Upper lobe of left lung (tissue), 6 donors: ENCODE measurements at regions not wholly inside any gene's neighbourhood (a gene's known extent, or its start where the extent isn't known, plus 50 kb on each side); places are given as distances from the start of the nearest gene placed in this dataset.
A peak's percentile ranks its signal among the peaks of the same experiment; 100 is the strongest.

Experiments
- ATAC-seq, 2 donors: fragments of 200-7000 bp; cut with Tn5 transposase; one replicate each; pipeline ENCODE4 v1.9.1; 2022; ENCODE audit warnings: mild to moderate bottlenecking in 2 of 2, moderate library complexity in 2 of 2; ENCODE audit not compliant: low FRiP score in 2 of 2
- DNase-seq, 2 donors: peaks; one replicate each; pipeline ENCODE4 v3.0.0-alpha.2; 2019 to 2020
- H3K27ac ChIP-seq, 4 donors: fragments of 200-600 bp; sonication (generic); one replicate each; pipeline ENCODE4 v1.5.1; 2016 to 2019
- H3K27me3 ChIP-seq, 4 donors: fragments of 200-600 bp; sonication (generic); one replicate each; pipeline ENCODE4 v1.5.1; 2017 to 2019
- H3K36me3 ChIP-seq, 4 donors: fragments of 200-600 bp; sonication (generic); one replicate each; pipeline ENCODE4 v1.5.1; 2016 to 2019
- H3K4me1 ChIP-seq, 4 donors: fragments of 200-600 bp; sonication (generic); one replicate each; pipeline ENCODE4 v1.5.1; 2018 to 2019
- H3K4me3 ChIP-seq, 4 donors: fragments of 200-600 bp; sonication (generic); one replicate each; pipeline ENCODE4 v1.5.1; 2017 to 2019; ENCODE audit warnings: mild to moderate bottlenecking in 2 of 4, moderate library complexity in 1 of 4
- H3K9me3 ChIP-seq, 4 donors: fragments of 200-600 bp; sonication (generic); one replicate each; pipeline ENCODE4 v1.5.1; 2018 to 2019
- EP300 ChIP-seq, 4 donors: sonication (generic); formaldehyde crosslinking; IDR thresholded peaks; one replicate each; pipeline ENCODE4 v1.5.1; 2017; ENCODE audit warnings: antibody characterized with exemption in 4 of 4, control low read depth in 2 of 4
- POLR2A ChIP-seq, 4 donors: fragments of 450-650 bp; IDR thresholded peaks; one replicate each; pipeline ENCODE4 v1.5.1; 2016 to 2017; ENCODE audit warnings: antibody characterized with exemption in 4 of 4, mild to moderate bottlenecking in 2 of 4
- POLR2AphosphoS5 ChIP-seq, 2 donors: sonication (generic); formaldehyde crosslinking; IDR thresholded peaks; one replicate each; pipeline ENCODE4 v1.5.1; 2017; ENCODE audit warnings: antibody characterized with exemption in 2 of 2
- WGBS, 2 donors: methylation state at CpG; one replicate each; pipeline ENCODE4 v1.1.5; 2017 to 2018; 5-methylcytosine and 5-hydroxymethylcytosine counted together
- TF ChIP-seq, protein P1 (sequence below), 6 experiments: fragments of 450-650 bp in 4 of 6; fragments of 200-600 bp in 2 of 6; sonication (generic) in 2 of 6; IDR thresholded peaks; one replicate each; pipeline ENCODE4 v1.5.1; 2016 to 2019; ENCODE audit warnings: antibody characterized with exemption in 6 of 6
- donor health status: DM: no; HTN: no; CAD: no; lungs with moderate emphysema.
- donor health status: DM: no; HTN: yes; CAD: no; lungs with severe emphysema.

DNA sequence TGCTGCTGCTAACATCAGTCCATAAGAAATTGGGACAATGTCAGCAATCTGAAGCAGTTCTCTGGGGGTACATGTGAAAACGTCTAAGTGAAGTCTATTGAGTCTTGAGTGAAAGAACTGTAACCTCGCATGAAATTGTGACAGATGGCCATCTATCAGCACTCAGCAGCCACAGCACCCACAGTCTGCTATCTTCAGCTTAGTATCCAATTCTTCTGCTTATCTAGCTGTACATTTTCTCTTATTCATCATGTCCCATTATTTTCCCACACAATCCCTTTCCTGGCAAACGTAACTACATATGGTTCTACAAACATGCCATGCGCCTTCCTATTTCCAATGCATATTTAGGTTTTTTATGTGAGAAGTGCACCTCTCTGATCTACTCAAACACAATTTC lies 629.7 kb downstream of the NTRK3 start:
- Histone ChIP-seq H3K36me3 (no peaks in the 10 kb centered on the region), H3K27me3 (no peaks in the 10 kb centered on the region), H3K27ac (no peak overlapping the region), H3K4me1 (no peaks in the 10 kb centered on the region), H3K9me3 (no peaks in the 10 kb centered on the region), H3K4me3 (no peak overlapping the region)
- DNase-seq (no peak), ATAC-seq (no peak)
- 81 to 84% methylated on average over 4 of the region's 4 CpGs for WGBS, 2 donors
- no peak for TF ChIP-seq POLR2A (IDR thresholded peaks at IDR 0.05)
- TF ChIP-seq, protein P1, sequence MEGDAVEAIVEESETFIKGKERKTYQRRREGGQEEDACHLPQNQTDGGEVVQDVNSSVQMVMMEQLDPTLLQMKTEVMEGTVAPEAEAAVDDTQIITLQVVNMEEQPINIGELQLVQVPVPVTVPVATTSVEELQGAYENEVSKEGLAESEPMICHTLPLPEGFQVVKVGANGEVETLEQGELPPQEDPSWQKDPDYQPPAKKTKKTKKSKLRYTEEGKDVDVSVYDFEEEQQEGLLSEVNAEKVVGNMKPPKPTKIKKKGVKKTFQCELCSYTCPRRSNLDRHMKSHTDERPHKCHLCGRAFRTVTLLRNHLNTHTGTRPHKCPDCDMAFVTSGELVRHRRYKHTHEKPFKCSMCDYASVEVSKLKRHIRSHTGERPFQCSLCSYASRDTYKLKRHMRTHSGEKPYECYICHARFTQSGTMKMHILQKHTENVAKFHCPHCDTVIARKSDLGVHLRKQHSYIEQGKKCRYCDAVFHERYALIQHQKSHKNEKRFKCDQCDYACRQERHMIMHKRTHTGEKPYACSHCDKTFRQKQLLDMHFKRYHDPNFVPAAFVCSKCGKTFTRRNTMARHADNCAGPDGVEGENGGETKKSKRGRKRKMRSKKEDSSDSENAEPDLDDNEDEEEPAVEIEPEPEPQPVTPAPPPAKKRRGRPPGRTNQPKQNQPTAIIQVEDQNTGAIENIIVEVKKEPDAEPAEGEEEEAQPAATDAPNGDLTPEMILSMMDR (IDR thresholded peaks at IDR 0.05): no peak
- TF ChIP-seq EP300 (IDR thresholded peaks at IDR 0.05): no peak
- no peak for TF ChIP-seq POLR2AphosphoS5 (IDR thresholded peaks at IDR 0.05)

- DNase-seq (no peak), ATAC-seq (no peak)
- Histone ChIP-seq H3K36me3 (no peaks in the 10 kb centered on the region), H3K9me3 (no peaks in the 10 kb centered on the region), H3K27ac (no peak overlapping the region), H3K4me3 (no peak overlapping the region), H3K4me1 (no peaks in the 10 kb centered on the region), H3K27me3 (no peaks in the 10 kb centered on the region)
- WGBS, 2 donors: 53% methylated on average over 6 of the region's 6 CpGs
- TF ChIP-seq EP300 (IDR thresholded peaks at IDR 0.05) (no peak), POLR2AphosphoS5 (IDR thresholded peaks at IDR 0.05) (no peak), POLR2A (IDR thresholded peaks at IDR 0.05) (no peak)
- TF ChIP-seq, protein P1 (IDR thresholded peaks at IDR 0.05): no peak
Measured at GRCh38 chr15:87623832-87624231, 632.7 kb downstream of the NTRK3 start.

- H3K36me3 ChIP-seq: no peaks in the 10 kb centered on the region
- TF ChIP-seq POLR2A (IDR thresholded peaks at IDR 0.05) (no peak), EP300 (IDR thresholded peaks at IDR 0.05) (no peak), POLR2AphosphoS5 (IDR thresholded peaks at IDR 0.05) (no peak)
- TF ChIP-seq, protein P1 (IDR thresholded peaks at IDR 0.05): no peak
- no peaks in the 10 kb centered on the region for H3K27me3 ChIP-seq
- no peak overlapping the region for H3K27ac ChIP-seq
- H3K4me3 ChIP-seq: no peak overlapping the region
- H3K9me3 ChIP-seq: no peaks in the 10 kb centered on the region
- DNase-seq (no peak), ATAC-seq (no peak)
- WGBS, 2 donors: 96 to 100% methylated on average over 2 of the region's 2 CpGs
- no peaks in the 10 kb centered on the region for H3K4me1 ChIP-seq
Measured at GRCh38 chr15:87620393-87620792, 636.1 kb downstream of the NTRK3 start.

DNA sequence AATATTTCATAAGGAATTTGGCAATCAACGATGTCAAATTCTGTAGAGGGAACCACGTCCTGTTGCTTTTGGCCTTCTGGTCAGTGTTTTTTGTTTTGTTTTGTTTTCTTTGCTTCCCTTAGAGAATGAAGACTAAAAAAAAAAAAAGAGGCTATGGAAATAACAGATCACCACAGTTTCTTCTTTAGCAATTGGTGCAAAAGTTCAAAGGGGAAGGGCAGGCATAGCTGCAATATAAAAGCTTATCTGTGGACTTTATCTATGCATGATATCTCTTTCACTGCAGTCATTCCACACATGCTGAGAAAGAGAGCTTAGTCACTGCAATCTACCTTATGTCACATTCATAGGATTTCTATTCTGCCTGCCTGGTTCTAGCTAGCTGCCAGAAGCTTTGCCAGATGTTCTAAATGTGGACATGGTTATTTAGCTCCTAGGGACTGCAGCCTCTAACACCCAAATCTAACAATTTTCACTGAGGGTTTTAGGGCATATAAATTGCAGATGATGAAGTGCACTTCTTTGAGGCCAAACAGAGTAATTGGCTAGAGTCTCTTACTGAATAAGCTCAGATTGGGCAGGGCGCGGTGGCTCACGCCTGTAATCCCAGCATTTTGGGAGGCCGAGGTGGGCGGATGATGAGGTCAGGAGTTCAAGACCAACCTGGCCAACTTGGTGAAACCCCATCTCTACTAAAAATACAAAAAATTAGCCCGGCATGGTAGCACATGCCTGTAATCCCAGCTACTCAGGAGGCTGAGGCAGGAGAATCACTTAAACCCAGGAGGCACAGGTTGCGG lies 637.2 kb downstream of the NTRK3 start:
- DNase-seq (peak in 1 of 2 donors; percentile 7), ATAC-seq (peak; percentile 43 to 87)
- H3K4me1 ChIP-seq: no peaks in the 10 kb centered on the region
- no peak for TF ChIP-seq EP300 (IDR thresholded peaks at IDR 0.05)
- TF ChIP-seq POLR2A (IDR thresholded peaks at IDR 0.05): no peak
- no peak for TF ChIP-seq POLR2AphosphoS5 (IDR thresholded peaks at IDR 0.05)
- TF ChIP-seq, protein P1 (IDR thresholded peaks at IDR 0.05): no peak
- no peaks in the 10 kb centered on the region for H3K9me3 ChIP-seq
- no peaks in the 10 kb centered on the region for H3K36me3 ChIP-seq
- H3K27ac ChIP-seq: peak overlapping the region in 1 of 4 donors; percentile 50
- 71 to 80% methylated on average over 9 of the region's 9 CpGs for WGBS, 2 donors
- H3K4me3 ChIP-seq: no peak overlapping the region
- no peaks in the 10 kb centered on the region for H3K27me3 ChIP-seq
